MCF 10A (cell line): ENCODE measurements at regions not wholly inside any gene's neighbourhood (a gene's known extent, or its start where the extent isn't known, plus 50 kb on each side); places are given as distances from the start of the nearest gene placed in this dataset.

Experiments used
- BruUV-seq: library from RNA; stranded (reverse); fragments of 400-500 nt; replicated peaks from 2 replicates; lab custom pipeline; 2021; lab: Mats Ljungman, UMichigan
- CTCF ChIA-PET: fragments of 300-600 bp; sonication (Branson Sonifier 250); formaldehyde crosslinking; extraction: SDS; loops from one replicate; lab custom pipeline; 2021; ENCODE audit warnings: antibody characterized with exemption, inconsistent platforms; lab: Yijun Ruan, JAX
- POLR2A ChIA-PET: fragments of 300-600, 350-650 bp; sonication (Branson Sonifier 250); formaldehyde crosslinking; extraction: SDS; loops from one replicate; lab custom pipeline; 2020; ENCODE audit warnings: antibody characterized with exemption, inconsistent platforms; lab: Yijun Ruan, JAX
- DNase-seq: peaks from one replicate; pipeline ENCODE4 v3.0.0-alpha.2; 2018; ENCODE audit not compliant: unreplicated experiment
- H3K27ac Mint-ChIP-seq: one replicate; pipeline ENCODE4 v1.8.0; 2022; ENCODE audit warnings: mild to moderate bottlenecking, low read depth, mixed read lengths; ENCODE audit not compliant: unreplicated experiment
- H3K27me3 Mint-ChIP-seq: one replicate; pipeline ENCODE4 v1.8.0; 2022; ENCODE audit warnings: mixed read lengths; ENCODE audit not compliant: insufficient read depth, unreplicated experiment
- H3K36me3 Mint-ChIP-seq: one replicate; pipeline ENCODE4 v1.8.0; 2022; ENCODE audit warnings: mild to moderate bottlenecking, moderate library complexity, mixed read lengths; ENCODE audit not compliant: insufficient read depth, unreplicated experiment
- H3K4me1 Mint-ChIP-seq: one replicate; pipeline ENCODE4 v1.8.0; 2022; ENCODE audit warnings: mixed read lengths; ENCODE audit not compliant: insufficient read depth, unreplicated experiment
- H3K4me3 Mint-ChIP-seq: one replicate; pipeline ENCODE4 v1.8.0; 2022; ENCODE audit warnings: mild to moderate bottlenecking, moderate library complexity, mixed read lengths; ENCODE audit not compliant: unreplicated experiment
- H3K9me3 Mint-ChIP-seq: one replicate; pipeline ENCODE4 v1.8.0; 2022; ENCODE audit warnings: mixed read lengths; ENCODE audit not compliant: unreplicated experiment
- intact Hi-C: fragments of 100-400 bp; cut with micrococcal nuclease; formaldehyde crosslinking; loops from 2 replicates; pipeline ENCODE4 v1.14.1; 2022
- TF ChIP-seq, protein P1 (sequence below): fragments of 200-600 bp; IDR thresholded peaks from one replicate; pipeline ENCODE4 v1.8.0; 2022; ENCODE audit warnings: antibody characterized with exemption, mild to moderate bottlenecking; ENCODE audit not compliant: unreplicated experiment

DNA sequence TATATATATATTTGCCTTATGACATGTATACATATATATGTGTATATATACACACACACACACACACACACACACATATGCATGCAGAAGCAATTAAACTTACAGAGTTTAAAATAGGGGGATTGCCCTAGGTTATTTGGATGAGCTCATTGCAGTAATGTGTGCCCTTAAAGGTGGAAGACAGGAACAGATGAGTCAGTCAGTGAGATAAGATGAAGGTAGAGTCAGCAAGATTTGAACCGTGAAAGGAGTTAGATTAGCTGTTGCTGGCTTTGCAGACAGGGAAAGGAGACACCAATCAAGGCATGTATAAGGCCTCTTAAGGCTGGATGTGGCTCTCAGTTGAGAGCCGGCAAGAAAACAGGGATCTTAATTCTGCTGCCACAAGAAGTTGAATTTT, 902.4 kb upstream of the RAG2 start:
- intact Hi-C loops, result no loop called here
- TF ChIP-seq, protein P1, sequence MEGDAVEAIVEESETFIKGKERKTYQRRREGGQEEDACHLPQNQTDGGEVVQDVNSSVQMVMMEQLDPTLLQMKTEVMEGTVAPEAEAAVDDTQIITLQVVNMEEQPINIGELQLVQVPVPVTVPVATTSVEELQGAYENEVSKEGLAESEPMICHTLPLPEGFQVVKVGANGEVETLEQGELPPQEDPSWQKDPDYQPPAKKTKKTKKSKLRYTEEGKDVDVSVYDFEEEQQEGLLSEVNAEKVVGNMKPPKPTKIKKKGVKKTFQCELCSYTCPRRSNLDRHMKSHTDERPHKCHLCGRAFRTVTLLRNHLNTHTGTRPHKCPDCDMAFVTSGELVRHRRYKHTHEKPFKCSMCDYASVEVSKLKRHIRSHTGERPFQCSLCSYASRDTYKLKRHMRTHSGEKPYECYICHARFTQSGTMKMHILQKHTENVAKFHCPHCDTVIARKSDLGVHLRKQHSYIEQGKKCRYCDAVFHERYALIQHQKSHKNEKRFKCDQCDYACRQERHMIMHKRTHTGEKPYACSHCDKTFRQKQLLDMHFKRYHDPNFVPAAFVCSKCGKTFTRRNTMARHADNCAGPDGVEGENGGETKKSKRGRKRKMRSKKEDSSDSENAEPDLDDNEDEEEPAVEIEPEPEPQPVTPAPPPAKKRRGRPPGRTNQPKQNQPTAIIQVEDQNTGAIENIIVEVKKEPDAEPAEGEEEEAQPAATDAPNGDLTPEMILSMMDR, result no peak
- Mint-ChIP-seq H3K9me3 (no peaks in the 10 kb centered on the region), H3K4me1 (peaks cover 37% of the 10 kb centered on the region), H3K36me3 (no peaks in the 10 kb centered on the region), H3K27me3 (no peaks in the 10 kb centered on the region), H3K4me3 (no peak overlapping the region), H3K27ac (no peak overlapping the region)
- CTCF ChIA-PET, result interaction anchor here (0.6 kb wide), 1 partner anchor 638 kb away, joined by 3 read pairs; no protein-coding TSS in a partner anchor
- no TSS peak for BruUV-seq
- POLR2A ChIA-PET, result interaction anchor here (1.9 kb wide), 1 partner anchor 11 kb away, joined by 4 read pairs; no protein-coding TSS in a partner anchor
- peak; percentile 20 for DNase-seq

DNA sequence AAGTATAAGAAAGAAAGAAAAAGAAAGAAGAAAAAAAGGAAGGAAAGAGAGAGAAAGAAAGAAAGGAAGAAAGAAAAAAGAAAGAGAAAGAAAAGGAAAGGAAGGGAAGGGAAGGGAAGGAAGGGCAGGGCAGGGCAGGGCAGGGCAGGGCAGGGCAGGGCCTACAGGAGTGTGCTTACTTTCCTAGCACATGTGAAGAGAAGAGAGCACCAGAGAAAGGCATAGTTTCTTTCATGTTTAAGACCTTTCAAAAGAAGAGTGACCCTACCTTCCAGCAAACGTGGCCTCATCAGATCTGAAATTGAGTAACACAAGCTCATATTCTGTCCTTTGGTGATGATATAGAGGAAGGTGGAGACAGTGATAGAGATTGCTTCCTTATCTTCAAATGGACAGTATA, 899.3 kb upstream of the RAG2 start:
- H3K4me3 Mint-ChIP-seq, result no peak overlapping the region
- POLR2A ChIA-PET, result interaction anchor here (0.6 kb wide), 1 partner anchor 56 kb away, joined by 3 read pairs; no protein-coding TSS in a partner anchor
- peak overlapping the region; percentile 22 for H3K27ac Mint-ChIP-seq
- BruUV-seq, result no TSS peak
- intact Hi-C loops, result no loop called here
- peaks cover 8% of the 10 kb centered on the region for H3K9me3 Mint-ChIP-seq
- TF ChIP-seq, protein P1, result no peak
- H3K36me3 Mint-ChIP-seq, result no peaks in the 10 kb centered on the region
- peaks cover 15% of the 10 kb centered on the region for H3K4me1 Mint-ChIP-seq
- H3K27me3 Mint-ChIP-seq, result no peaks in the 10 kb centered on the region
- CTCF ChIA-PET, result no interaction called here
- DNase-seq, result no peak

DNA sequence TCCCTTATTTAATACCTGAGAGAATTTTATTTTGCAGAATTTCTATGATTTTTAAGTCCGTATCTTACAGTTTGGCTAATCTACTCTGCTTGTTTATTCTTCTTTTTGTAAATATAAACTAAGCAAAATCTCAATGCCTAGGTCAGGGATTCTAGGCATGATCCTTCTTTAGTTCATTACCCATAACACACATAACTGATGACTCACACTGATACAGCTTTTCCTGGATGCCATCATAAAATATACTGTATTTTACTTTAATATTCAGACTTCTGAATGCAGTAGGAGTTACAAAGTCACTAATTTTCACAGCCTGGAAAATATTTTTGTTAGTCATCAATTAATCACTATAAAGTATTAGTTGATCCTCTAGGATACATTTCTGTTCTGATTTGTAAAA, 898.2 kb upstream of the RAG2 start:
- no peak overlapping the region for H3K27ac Mint-ChIP-seq
- no peak for DNase-seq
- intact Hi-C loops, result no loop called here
- H3K4me3 Mint-ChIP-seq, result no peak overlapping the region
- POLR2A ChIA-PET, result interaction anchor here (0.8 kb wide), 1 partner anchor 11 kb away, joined by 3 read pairs; no protein-coding TSS in a partner anchor
- no peaks in the 10 kb centered on the region for H3K36me3 Mint-ChIP-seq
- H3K4me1 Mint-ChIP-seq, result peaks cover 13% of the 10 kb centered on the region
- no peaks in the 10 kb centered on the region for H3K27me3 Mint-ChIP-seq
- peaks cover 8% of the 10 kb centered on the region for H3K9me3 Mint-ChIP-seq
- no TSS peak for BruUV-seq
- CTCF ChIA-PET, result interaction anchor here (0.5 kb wide), 1 partner anchor 756 kb away, joined by 3 read pairs; no protein-coding TSS in a partner anchor
- TF ChIP-seq, protein P1, result no peak

DNA sequence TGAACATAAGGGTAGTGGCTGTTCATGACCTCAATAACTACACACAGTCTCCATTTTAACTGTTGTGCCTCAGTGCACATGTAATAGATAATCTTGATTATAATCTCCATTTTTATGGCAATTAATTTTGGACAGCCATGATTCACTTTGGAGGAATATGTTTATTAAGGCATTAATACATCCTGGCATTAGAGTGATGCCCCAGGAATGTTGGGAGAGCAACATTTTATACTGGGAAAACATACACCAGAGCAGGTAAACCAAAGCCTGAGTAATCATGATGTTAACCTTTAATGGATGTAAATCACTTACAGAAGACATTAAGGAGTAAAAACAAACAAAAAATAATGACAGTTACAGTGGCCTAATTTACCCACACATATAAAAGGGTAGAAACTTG, 886.3 kb upstream of the RAG2 start:
- intact Hi-C loops, result no loop called here
- H3K4me3 Mint-ChIP-seq, result no peak overlapping the region
- no peaks in the 10 kb centered on the region for H3K36me3 Mint-ChIP-seq
- peaks cover 7% of the 10 kb centered on the region for H3K9me3 Mint-ChIP-seq
- ChIA-PET CTCF (no interaction called here), POLR2A (no interaction called here)
- no peak for DNase-seq
- BruUV-seq, result no TSS peak
- H3K27me3 Mint-ChIP-seq, result no peaks in the 10 kb centered on the region
- H3K27ac Mint-ChIP-seq, result no peak overlapping the region
- TF ChIP-seq, protein P1, result no peak
- H3K4me1 Mint-ChIP-seq, result no peaks in the 10 kb centered on the region
